Esophagus muscularis mucosa (tissue), 4 donors: ENCODE measurements at regions not wholly inside any gene's neighbourhood (a gene's known extent, or its start where the extent isn't known, plus 50 kb on each side); places are given as distances from the start of the nearest gene placed in this dataset.

Experiments
- EP300 ChIP-seq: sonication (generic); formaldehyde crosslinking; IDR thresholded peaks from one replicate; pipeline ENCODE4 v1.6.1; 2017; ENCODE audit warnings: antibody characterized with exemption
- POLR2A ChIP-seq: fragments of 450-650 bp; IDR thresholded peaks from one replicate; pipeline ENCODE4 v1.6.1; 2017; ENCODE audit warnings: antibody characterized with exemption, moderate library complexity, mild to moderate bottlenecking, low read depth
- POLR2AphosphoS5 ChIP-seq, 2 donors: sonication (generic); formaldehyde crosslinking; IDR thresholded peaks; one replicate each; pipeline ENCODE4 v1.6.1; 2017; ENCODE audit warnings: antibody characterized with exemption in 2 of 2
- TF ChIP-seq, protein P1 (sequence below), 3 experiments: fragments of 200-600 bp in 2 of 3; fragments of 450-650 bp in 1 of 3; sonication (generic) in 2 of 3; IDR thresholded peaks; one replicate each; pipeline ENCODE4 v1.5.1; 2017 to 2019; ENCODE audit warnings: antibody characterized with exemption in 3 of 3, mild to moderate bottlenecking in 2 of 3, moderate library complexity in 1 of 3

GRCh38 chr3:28115316-28115715 lies 126.1 kb upstream of the CMC1 start:
- TF ChIP-seq, protein P1, sequence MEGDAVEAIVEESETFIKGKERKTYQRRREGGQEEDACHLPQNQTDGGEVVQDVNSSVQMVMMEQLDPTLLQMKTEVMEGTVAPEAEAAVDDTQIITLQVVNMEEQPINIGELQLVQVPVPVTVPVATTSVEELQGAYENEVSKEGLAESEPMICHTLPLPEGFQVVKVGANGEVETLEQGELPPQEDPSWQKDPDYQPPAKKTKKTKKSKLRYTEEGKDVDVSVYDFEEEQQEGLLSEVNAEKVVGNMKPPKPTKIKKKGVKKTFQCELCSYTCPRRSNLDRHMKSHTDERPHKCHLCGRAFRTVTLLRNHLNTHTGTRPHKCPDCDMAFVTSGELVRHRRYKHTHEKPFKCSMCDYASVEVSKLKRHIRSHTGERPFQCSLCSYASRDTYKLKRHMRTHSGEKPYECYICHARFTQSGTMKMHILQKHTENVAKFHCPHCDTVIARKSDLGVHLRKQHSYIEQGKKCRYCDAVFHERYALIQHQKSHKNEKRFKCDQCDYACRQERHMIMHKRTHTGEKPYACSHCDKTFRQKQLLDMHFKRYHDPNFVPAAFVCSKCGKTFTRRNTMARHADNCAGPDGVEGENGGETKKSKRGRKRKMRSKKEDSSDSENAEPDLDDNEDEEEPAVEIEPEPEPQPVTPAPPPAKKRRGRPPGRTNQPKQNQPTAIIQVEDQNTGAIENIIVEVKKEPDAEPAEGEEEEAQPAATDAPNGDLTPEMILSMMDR (IDR thresholded peaks at IDR 0.05) = no peak
- TF ChIP-seq POLR2AphosphoS5 (IDR thresholded peaks at IDR 0.05) (no peak), EP300 (no peak), POLR2A (no peak)
